Neural crest cell (in vitro differentiated cells): ENCODE measurements at regions not wholly inside any gene's neighbourhood (a gene's known extent, or its start where the extent isn't known, plus 50 kb on each side); places are given as distances from the start of the nearest gene placed in this dataset.

Source experiments
- DNase-seq: peaks from one replicate; pipeline ENCODE4 v3.0.0; 2021; ENCODE audit warnings: low read depth, mixed read lengths, low spot score
- H3K27ac Mint-ChIP-seq: one replicate; pipeline ENCODE4 v1.8.0; 2021; ENCODE audit warnings: mild to moderate bottlenecking, mixed read lengths; ENCODE audit not compliant: unreplicated experiment
- H3K27me3 Mint-ChIP-seq: 2 replicates; pipeline ENCODE4 v1.8.0; 2021; ENCODE audit warnings: low read depth, mild to moderate bottlenecking, mixed read lengths
- H3K36me3 Mint-ChIP-seq: 2 replicates; pipeline ENCODE4 v1.8.0; 2021; ENCODE audit warnings: low read depth, mild to moderate bottlenecking, mixed read lengths
- H3K4me1 Mint-ChIP-seq: 2 replicates; pipeline ENCODE4 v1.8.0; 2021; ENCODE audit warnings: mixed read lengths
- H3K4me3 Mint-ChIP-seq: one replicate; pipeline ENCODE4 v1.8.0; 2021; ENCODE audit warnings: mild to moderate bottlenecking, mixed read lengths
- H3K9me3 Mint-ChIP-seq: 2 replicates; pipeline ENCODE4 v1.8.0; 2021; ENCODE audit warnings: mixed read lengths
- CTCF ChIP-seq: fragments of 200-600 bp; sonication (generic); conservative IDR thresholded peaks from 2 replicates; pipeline ENCODE4 v1.5.0; 2021; ENCODE audit warnings: antibody characterized with exemption, mild to moderate bottlenecking

GRCh38 chr5:165457859-165458481 is 1952.6 kb downstream of the MAT2B start:
- H3K27me3 Mint-ChIP-seq: no peaks in the 10 kb centered on the region
- no peaks in the 10 kb centered on the region for H3K9me3 Mint-ChIP-seq
- H3K36me3 Mint-ChIP-seq: no peaks in the 10 kb centered on the region
- H3K4me3 Mint-ChIP-seq: no peak overlapping the region
- DNase-seq: no peak
- H3K4me1 Mint-ChIP-seq: no peaks in the 10 kb centered on the region
- H3K27ac Mint-ChIP-seq: no peak overlapping the region
- TF ChIP-seq CTCF: peak; percentile 76

GRCh38 chr5:165459232-165459631 is 1953.8 kb downstream of the MAT2B start:
- Mint-ChIP-seq H3K36me3 (no peaks in the 10 kb centered on the region), H3K9me3 (no peaks in the 10 kb centered on the region), H3K27ac (no peak overlapping the region), H3K4me1 (no peaks in the 10 kb centered on the region), H3K27me3 (no peaks in the 10 kb centered on the region), H3K4me3 (no peak overlapping the region)
- TF ChIP-seq CTCF: no peak
- no peak for DNase-seq

- Mint-ChIP-seq H3K9me3 (peaks cover 2% of the 10 kb centered on the region), H3K4me1 (no peaks in the 10 kb centered on the region), H3K27me3 (no peaks in the 10 kb centered on the region), H3K36me3 (no peaks in the 10 kb centered on the region), H3K4me3 (no peak overlapping the region), H3K27ac (no peak overlapping the region)
- DNase-seq: no peak
- no peak for TF ChIP-seq CTCF
These were observed 1955.5 kb downstream of the MAT2B start for GRCh38 chr5:165460911-165461310.

- no peak for TF ChIP-seq CTCF
- Mint-ChIP-seq H3K36me3 (no peaks in the 10 kb centered on the region), H3K4me3 (no peak overlapping the region), H3K27me3 (no peaks in the 10 kb centered on the region), H3K9me3 (no peaks in the 10 kb centered on the region), H3K4me1 (peaks cover 12% of the 10 kb centered on the region), H3K27ac (no peak overlapping the region)
- DNase-seq: no peak
These were observed 1972.1 kb downstream of the MAT2B start for GRCh38 chr5:165477546-165477945.

- peaks cover 3% of the 10 kb centered on the region for H3K4me1 Mint-ChIP-seq
- TF ChIP-seq CTCF: no peak
- no peak overlapping the region for H3K27ac Mint-ChIP-seq
- peaks cover 3% of the 10 kb centered on the region for H3K9me3 Mint-ChIP-seq
- no peaks in the 10 kb centered on the region for H3K27me3 Mint-ChIP-seq
- no peaks in the 10 kb centered on the region for H3K36me3 Mint-ChIP-seq
- H3K4me3 Mint-ChIP-seq: no peak overlapping the region
- DNase-seq: no peak
These were observed 1990.5 kb downstream of the MAT2B start for GRCh38 chr5:165495829-165496380.
